ENCODE measurements at regions not wholly inside any gene's neighbourhood (a gene's known extent, or its start where the extent isn't known, plus 50 kb on each side); places are given as distances from the start of the nearest gene placed in this dataset.
"Not testable (repeated sequence)": the region's sequence is repeated elsewhere in the genome, so short reads cannot be mapped to it uniquely, and the experiment has no call there.

DNA sequence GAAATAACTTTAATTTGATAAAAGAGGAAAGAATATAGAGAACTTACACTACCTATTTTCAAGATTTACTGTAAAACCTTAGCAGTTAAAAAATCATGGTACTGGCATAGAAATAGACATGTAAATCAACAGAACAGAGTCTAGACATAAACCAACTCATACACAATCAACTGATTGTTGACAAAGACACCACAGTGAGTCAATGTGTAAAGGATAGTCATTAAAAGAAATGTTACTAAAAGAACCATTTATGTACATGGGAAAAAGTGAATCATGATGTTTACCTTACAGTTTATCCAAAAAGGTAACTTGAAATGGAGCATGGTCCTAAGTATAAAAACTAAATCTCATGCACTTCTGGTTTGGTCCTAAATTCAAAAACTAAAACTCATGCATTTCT, 847.4 kb downstream of the IGSF11 start:
- no peak for DNase-seq (ENCODE audit: low read depth in 2 of 3, low spot score in 2 of 3)

- no peak for DNase-seq (ENCODE audit: low read depth in 2 of 3, low spot score in 2 of 3)
These were observed 838.5 kb downstream of the IGSF11 start for GRCh38 chr3:118196183-118196582.

GRCh38 chr3:118199044-118199443, 835.6 kb downstream of the IGSF11 start:
- DNase-seq (ENCODE audit: low read depth in 2 of 3, low spot score in 2 of 3) = no peak

DNA sequence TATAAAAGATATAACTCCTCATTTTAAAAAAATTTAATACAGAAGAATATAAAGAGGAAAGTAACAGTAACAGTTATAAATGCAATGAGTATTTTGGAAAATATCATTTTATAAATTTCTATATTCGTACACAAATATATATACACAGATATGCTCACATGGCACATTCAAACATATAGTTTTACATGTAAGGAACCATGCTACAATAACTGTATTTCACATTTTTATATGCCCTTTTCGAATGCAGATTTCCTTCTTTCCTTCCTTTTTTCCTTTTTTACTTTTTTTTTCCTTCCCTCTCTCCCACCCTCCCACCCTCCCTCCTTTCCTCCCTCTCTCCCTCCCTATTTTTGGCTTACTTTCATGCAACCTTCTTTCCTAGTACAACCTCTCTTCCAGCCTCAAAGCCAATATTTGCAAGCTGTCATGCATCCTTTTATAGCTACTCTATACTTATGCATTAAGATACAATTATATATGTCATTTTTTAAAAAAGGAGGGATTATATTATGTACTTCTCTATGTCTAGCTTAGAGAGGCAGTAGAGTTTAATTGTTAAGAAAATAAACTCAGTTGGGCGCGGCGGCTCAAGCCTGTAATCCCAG, 830.5 kb downstream of the IGSF11 start:
- no peak for DNase-seq (ENCODE audit: low read depth in 2 of 3, low spot score in 2 of 3)

DNA sequence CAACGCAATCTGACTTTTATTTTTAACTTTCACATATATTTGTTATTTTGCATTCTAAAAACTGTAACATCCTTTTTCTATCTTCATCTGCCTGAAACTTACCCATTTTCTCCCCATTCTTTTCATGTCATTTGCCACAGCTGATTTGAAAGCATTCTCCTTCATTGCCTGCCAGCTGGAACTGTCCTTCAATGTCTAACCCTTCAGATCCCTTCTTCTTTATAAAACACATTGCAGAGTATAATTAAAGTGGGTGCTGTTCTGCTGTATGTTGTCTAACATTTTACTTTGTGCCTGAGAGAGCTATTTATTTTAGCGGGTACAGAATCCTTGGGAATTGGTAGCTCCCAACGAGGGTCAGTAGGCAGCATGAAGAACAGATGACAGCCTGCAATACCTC, 827.4 kb downstream of the IGSF11 start:
- no peak for DNase-seq (ENCODE audit: low read depth in 2 of 3, low spot score in 2 of 3)

DNA sequence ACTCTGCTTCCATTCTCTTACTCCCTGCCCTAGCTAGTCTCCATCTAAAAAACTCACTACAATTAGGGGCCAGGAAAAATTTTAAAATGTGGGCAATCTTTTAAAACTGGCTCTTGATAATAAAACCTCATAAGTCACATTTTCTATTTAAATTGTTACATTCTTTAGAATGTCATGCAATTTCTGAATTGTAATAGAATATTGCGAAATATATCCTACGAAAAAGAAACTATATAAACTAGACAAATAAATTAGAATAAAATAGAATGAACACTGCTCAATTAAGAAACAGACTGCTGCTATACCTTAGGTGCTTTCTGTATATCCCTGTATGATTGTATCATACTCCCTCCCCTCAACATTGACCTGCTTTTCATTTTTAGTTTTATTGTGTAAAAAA, 826.0 kb downstream of the IGSF11 start:
- no peak for DNase-seq (ENCODE audit: low read depth in 2 of 3, low spot score in 2 of 3)

DNA sequence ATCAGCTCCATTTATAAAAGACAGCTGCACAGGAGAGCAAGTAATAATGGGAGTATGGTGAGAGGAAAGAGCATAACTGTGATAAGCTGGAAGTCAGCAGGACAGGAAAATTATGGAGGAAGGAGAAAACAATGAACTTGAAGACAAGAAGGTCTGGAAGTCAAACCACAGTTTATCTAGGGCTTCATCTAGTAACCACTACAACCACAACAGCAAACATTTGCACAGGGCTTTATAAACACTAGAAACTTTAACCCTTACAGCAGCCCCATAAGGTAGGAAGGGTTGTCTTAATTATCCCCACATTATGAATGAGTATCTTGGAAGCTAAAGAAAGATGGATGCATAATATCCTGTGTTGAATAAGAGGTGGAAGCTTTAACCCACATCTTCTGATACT, 820.8 kb downstream of the IGSF11 start:
- no peak for DNase-seq (ENCODE audit: low read depth in 2 of 3, low spot score in 2 of 3)

DNA sequence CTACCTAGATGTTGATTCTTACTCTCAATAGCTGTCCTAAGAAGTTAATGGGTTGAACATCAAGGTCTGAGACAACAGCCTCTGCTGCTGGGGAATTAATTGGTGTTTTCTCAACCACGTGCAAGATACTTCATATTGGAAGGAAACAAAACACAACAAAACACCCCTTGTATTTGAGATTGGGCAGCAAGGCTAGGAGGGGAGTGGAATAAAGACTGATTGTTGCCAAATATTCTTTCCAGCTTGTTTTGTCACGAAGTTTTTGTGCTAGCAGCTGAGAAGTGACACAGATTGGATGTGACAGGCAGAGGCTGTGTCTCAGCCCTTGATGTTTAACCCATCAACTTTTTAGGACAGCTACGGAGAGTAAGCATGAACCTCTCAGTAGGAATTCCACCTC, 808.4 kb downstream of the IGSF11 start:
- DNase-seq (ENCODE audit: low read depth in 2 of 3, low spot score in 2 of 3) = no peak

DNA sequence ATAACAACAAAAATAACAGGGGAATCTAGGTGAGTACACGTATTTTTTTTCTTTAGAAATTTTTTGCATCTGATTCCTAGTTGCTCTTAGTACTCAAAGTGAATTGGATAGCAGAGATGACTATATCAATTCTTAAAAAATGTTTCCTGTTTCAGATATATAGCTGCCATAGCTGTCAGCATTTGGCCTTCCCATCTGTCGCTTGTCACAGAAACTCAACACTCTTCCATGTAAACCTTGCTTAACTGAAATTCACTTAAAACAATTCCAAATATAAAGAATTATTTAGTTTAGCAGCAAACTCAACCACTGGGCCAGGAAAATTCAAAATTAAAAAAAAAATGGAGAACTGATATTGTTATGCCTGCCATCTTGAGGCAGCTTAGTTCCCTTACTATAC, 807.5 kb downstream of the IGSF11 start:
- no peak for DNase-seq (ENCODE audit: low read depth in 2 of 3, low spot score in 2 of 3)

DNA sequence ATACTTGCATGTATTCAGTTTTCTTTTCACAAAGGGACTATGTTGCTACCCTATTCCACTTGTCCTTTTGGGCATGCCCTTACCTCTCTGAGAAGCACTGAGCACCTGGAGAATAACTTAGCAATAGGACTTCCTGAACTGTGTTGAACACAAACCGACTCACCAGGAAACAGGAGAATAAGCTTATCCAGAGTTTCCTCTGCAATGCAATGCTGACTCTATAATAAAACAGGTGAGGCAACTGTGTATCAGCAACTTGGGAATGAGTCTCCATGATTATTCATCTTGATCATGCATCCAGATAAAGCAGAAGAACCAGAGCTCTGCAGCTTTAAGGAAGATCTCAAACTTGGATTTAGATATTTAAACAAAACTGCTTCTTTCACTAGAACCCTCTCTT, 806.5 kb downstream of the IGSF11 start:
- DNase-seq (ENCODE audit: low read depth in 2 of 3, low spot score in 2 of 3) = no peak

- no peak for DNase-seq (ENCODE audit: low read depth in 2 of 3, low spot score in 2 of 3)
These were observed 805.5 kb downstream of the IGSF11 start for GRCh38 chr3:118229196-118229595.

- DNase-seq (ENCODE audit: low read depth in 2 of 3, low spot score in 2 of 3) = no peak
These were observed 803.1 kb downstream of the IGSF11 start for GRCh38 chr3:118231578-118231977.

DNA sequence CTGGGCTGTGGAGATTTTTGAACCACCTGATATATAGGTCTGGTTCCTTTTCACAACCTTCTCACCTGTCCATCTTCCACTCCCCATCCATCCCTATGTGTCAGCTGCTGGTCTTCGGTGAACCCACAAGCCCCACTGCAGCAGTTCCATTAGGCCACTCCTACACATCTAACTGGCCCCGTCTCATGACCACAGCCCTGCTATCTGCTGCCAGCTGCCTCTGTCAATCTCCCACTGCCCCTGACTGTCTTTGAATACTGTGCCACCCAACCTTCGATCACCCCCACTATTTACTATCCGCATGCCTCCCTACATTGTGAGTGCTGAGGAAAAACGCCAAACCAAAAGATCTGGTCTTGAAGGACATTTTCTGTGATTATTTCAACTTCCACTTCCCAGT, 795.4 kb downstream of the IGSF11 start:
- no peak for DNase-seq (ENCODE audit: low read depth in 2 of 3, low spot score in 2 of 3)

- DNase-seq (ENCODE audit: low read depth in 2 of 3, low spot score in 2 of 3) = no peak
These were observed 789.9 kb downstream of the IGSF11 start for GRCh38 chr3:118244761-118245160.

DNA sequence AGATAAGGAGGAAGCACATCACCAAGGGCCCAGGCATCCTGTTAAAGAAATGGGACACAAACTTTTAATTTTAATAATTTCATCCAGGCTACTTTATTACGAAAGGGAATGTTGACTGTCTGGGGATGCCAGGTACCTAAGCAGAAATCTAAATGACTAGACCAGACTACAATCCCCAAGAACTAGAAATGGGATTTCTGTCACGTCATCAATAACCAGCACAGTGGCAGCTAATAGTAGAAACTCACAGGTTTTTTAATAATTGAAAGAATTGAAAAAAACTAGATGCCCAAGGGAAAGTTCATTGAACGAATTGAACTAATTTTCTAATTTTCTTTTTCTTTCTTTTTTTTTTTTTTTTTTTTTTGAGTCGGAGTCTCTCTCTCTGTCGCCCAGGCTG, 789.3 kb downstream of the IGSF11 start:
- DNase-seq (ENCODE audit: low read depth in 2 of 3, low spot score in 2 of 3) = no peak

GRCh38 chr3:118258850-118259249, 775.8 kb downstream of the IGSF11 start:
- not testable (repeated sequence) for DNase-seq (ENCODE audit: low read depth in 2 of 3, low spot score in 2 of 3)

GRCh38 chr3:118262800-118263402, 771.7 kb downstream of the IGSF11 start:
- no peak for DNase-seq (ENCODE audit: low read depth in 2 of 3, low spot score in 2 of 3)

- DNase-seq (ENCODE audit: low read depth in 2 of 3, low spot score in 2 of 3) = no peak
These were observed 767.1 kb downstream of the IGSF11 start for GRCh38 chr3:118267588-118267987.

DNA sequence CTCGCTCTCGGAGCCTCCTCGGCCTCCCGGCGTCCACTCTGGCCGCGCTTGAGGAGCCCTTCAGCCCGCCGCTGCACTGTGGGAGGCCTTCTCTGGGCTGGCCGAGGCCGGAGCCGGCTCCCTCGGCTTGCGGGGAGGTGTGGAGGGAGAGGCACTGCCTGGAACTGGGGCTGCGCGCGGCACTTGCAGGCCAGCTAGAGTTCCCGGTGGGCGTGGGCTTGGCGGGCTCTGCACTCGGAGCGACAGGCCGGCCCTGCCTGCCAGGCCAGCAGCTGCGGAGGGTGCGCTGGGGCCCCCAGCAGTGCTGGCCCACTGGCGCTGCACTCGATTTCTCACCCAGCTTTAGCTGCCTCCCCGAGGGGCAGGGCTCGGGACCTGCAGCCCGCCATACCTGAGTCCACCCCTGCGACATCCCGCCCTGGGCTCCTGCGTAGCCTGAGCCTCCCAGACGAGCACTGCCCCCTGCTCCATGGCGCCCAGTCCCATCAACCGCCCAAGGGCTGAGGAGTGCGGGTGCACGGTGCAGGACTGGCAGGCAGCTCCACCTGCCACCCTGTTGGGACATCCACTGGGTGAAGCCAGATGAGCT, 765.0 kb downstream of the IGSF11 start:
- no peak for DNase-seq (ENCODE audit: low read depth in 2 of 3, low spot score in 2 of 3)

- no peak for DNase-seq (ENCODE audit: low read depth in 2 of 3, low spot score in 2 of 3)
These were observed 761.7 kb downstream of the IGSF11 start for GRCh38 chr3:118272991-118273390.

- no peak for DNase-seq (ENCODE audit: low read depth in 2 of 3, low spot score in 2 of 3)
These were observed 756.8 kb downstream of the IGSF11 start for GRCh38 chr3:118277814-118278213.

- no peak for DNase-seq (ENCODE audit: low read depth in 2 of 3, low spot score in 2 of 3)
These were observed 741.8 kb downstream of the IGSF11 start for GRCh38 chr3:118292841-118293240.

GRCh38 chr3:118298133-118298532, 736.5 kb downstream of the IGSF11 start:
- DNase-seq (ENCODE audit: low read depth in 2 of 3, low spot score in 2 of 3) = no peak
